ENCODE measurements at regions not wholly inside any gene's neighbourhood (a gene's known extent, or its start where the extent isn't known, plus 50 kb on each side); places are given as distances from the start of the nearest gene placed in this dataset.

DNA sequence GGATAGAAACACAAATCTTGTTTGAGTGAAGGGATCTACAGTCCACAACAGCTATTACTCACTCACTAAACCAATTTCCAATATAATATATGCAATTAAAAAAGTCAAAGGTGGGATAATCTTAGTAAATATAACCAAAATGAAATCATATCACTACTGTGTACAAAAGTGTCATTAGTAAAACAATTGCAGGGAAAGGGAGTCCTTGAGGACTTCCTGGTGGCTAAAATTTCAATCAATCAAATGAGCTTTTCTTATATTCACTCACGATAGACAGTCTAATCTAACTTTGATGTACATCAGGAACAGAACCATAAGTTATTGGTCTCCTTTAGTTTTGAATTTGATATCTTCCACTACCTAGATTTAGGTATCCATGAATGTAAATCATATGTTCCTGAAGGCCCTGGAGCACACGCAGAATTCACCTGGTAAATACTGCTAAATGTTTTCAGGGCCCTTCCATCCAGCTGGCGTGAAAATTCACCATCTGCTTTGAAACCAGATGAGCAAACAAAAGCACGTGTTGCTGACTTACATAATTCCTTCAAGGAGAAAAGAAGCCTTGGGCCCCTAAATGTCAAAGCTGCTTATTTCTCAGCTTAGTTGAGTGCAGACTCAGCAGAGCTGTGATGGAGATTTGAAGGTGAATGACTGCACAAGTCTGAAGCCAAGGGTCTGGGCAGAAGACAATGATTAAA, 159.3 kb upstream of the TMEM196 start (continued):
- TF ChIP-seq HDAC2 (IDR thresholded peaks at IDR 0.05; ENCODE audit: borderline replicate concordance in 1 of 2, low read depth in 2 of 2, low read length in 2 of 2), result no peak
- no peak for TF ChIP-seq POLR2A (IDR thresholded peaks at IDR 0.05; ENCODE audit: control extremely low read depth in 1 of 2, low read depth in 2 of 2, low read length in 2 of 2)
- TF ChIP-seq KDM4A (IDR thresholded peaks at IDR 0.05; ENCODE audit: low read depth, low read length, severe bottlenecking), result no peak
- TF ChIP-seq, protein P1, sequence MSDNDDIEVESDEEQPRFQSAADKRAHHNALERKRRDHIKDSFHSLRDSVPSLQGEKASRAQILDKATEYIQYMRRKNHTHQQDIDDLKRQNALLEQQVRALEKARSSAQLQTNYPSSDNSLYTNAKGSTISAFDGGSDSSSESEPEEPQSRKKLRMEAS (IDR thresholded peaks at IDR 0.05), result no peak
- TF ChIP-seq EP300 (IDR thresholded peaks at IDR 0.05; ENCODE audit: borderline replicate concordance in 1 of 2, low read depth in 2 of 2, low read length in 2 of 2), result no peak

Measured in H1 (cell line).